ENCODE measurements at regions not wholly inside any gene's neighbourhood (a gene's known extent, or its start where the extent isn't known, plus 50 kb on each side); places are given as distances from the start of the nearest gene placed in this dataset.

DNA sequence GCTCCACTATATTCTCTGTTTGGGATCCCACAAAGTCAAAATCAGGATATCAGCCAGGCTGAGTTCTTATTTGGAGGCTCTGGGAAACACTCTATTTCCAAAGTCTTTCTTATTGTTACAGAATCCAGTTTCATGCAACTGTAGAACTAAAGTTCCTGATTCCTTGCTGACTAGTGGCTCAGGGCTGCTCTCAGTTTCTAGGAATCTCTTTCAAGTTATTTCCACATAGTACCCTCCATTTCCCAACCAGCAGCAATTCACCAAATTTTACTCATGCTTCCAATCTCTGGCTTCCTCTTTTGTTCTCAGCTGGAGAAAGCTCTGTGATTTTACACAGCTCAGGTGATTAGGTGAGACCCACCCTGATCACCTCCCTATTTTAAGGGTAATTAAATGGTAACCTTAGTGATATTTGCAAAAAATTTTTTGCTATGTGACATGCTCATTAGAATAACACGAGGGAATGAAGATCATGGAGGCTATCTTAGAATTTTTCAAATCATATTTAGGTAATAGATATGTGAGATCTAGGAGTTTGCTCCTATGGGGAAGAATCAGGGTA, 794.9 kb upstream of the ARRDC3 start:
- TF ChIP-seq POLR2A (IDR thresholded peaks at IDR 0.05), result no peak
- TF ChIP-seq EP300 (IDR thresholded peaks at IDR 0.05; ENCODE audit: low read depth), result no peak
- TF ChIP-seq, protein P1, sequence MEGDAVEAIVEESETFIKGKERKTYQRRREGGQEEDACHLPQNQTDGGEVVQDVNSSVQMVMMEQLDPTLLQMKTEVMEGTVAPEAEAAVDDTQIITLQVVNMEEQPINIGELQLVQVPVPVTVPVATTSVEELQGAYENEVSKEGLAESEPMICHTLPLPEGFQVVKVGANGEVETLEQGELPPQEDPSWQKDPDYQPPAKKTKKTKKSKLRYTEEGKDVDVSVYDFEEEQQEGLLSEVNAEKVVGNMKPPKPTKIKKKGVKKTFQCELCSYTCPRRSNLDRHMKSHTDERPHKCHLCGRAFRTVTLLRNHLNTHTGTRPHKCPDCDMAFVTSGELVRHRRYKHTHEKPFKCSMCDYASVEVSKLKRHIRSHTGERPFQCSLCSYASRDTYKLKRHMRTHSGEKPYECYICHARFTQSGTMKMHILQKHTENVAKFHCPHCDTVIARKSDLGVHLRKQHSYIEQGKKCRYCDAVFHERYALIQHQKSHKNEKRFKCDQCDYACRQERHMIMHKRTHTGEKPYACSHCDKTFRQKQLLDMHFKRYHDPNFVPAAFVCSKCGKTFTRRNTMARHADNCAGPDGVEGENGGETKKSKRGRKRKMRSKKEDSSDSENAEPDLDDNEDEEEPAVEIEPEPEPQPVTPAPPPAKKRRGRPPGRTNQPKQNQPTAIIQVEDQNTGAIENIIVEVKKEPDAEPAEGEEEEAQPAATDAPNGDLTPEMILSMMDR (IDR thresholded peaks at IDR 0.05), result no peak
- no peak for TF ChIP-seq POLR2AphosphoS5 (IDR thresholded peaks at IDR 0.05)
- Histone ChIP-seq H3K4me1 (no peaks in the 10 kb centered on the region), H3K27me3 (no peaks in the 10 kb centered on the region), H3K36me3 (no peaks in the 10 kb centered on the region), H3K9me3 (no peaks in the 10 kb centered on the region), H3K4me3 (no peak overlapping the region), H3K27ac (no peak overlapping the region)
- WGBS, 2 donors (ENCODE audit: low coverage in 1 of 2), result 23 to 24% methylated on average over 1 of the region's 1 CpG
- intact Hi-C loops (cut with DNase I; ENCODE audit: low total_unique reads) (no loop called here), in situ Hi-C loops (cut with MboI; ENCODE audit: low pct_ligation_motif_present in 1 of 4, low pct_unique_long_range_greater_than_20kb in 1 of 4, low sequenced_read_pairs in 3 of 4) (no loop called here)
- DNase-seq, result no peak

DNA sequence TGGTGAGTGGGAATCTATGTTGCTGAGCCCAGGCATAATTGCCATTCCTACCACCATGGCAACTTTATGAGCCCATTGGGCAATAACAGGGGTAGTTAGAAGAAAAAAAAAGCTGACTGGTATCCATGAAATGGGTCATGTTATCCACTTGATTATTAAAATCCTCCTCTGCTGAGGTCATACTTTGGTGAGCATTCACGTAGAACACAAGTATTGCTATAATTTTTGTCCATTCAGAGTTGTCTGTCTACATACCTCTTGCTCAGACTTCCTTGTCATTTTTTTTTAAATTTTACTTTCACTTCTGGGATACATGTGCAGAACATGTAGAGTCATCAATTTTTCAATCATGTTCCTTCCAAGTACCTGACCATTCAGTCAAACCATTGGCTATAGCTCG, 780.8 kb upstream of the ARRDC3 start:
- no peaks in the 10 kb centered on the region for H3K27me3 ChIP-seq
- 56 to 57% methylated on average over 2 of the region's 2 CpGs for WGBS, 2 donors (ENCODE audit: low coverage in 1 of 2)

DNA sequence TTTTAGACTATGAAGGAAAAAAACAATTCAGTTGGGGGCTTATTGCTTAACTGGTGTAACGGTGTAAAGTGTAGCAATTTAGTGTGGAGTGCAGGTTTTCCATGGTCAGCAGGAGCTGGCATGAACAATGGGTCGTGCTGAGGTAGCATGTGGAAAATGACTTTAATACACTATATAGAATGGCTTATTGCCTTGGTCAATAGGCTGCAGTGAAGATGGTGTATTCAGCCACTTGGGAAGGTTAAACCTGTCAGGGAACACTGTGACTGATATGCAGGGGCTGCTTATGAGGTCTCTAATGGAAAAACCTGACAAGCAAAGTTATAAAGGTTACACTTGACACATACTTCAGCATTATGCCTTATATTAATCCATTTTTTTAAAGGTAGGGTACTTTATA, 764.7 kb upstream of the ARRDC3 start:
- no peaks in the 10 kb centered on the region for H3K36me3 ChIP-seq
- in situ Hi-C loops (cut with MboI; ENCODE audit: low pct_ligation_motif_present in 1 of 4, low pct_unique_long_range_greater_than_20kb in 1 of 4, low sequenced_read_pairs in 3 of 4) (no loop called here), intact Hi-C loops (cut with DNase I; ENCODE audit: low total_unique reads) (no loop called here)
- H3K27me3 ChIP-seq, result no peaks in the 10 kb centered on the region
- no peaks in the 10 kb centered on the region for H3K9me3 ChIP-seq
- 65 to 94% methylated on average over 2 of the region's 2 CpGs for WGBS, 2 donors (ENCODE audit: low coverage in 1 of 2)
- no peak overlapping the region for H3K4me3 ChIP-seq
- H3K27ac ChIP-seq, result no peak overlapping the region
- DNase-seq, result no peak
- no peaks in the 10 kb centered on the region for H3K4me1 ChIP-seq
- TF ChIP-seq POLR2AphosphoS5 (IDR thresholded peaks at IDR 0.05), result no peak
- TF ChIP-seq EP300 (IDR thresholded peaks at IDR 0.05; ENCODE audit: low read depth), result no peak
- TF ChIP-seq POLR2A (IDR thresholded peaks at IDR 0.05), result no peak
- TF ChIP-seq, protein P1 (IDR thresholded peaks at IDR 0.05), result no peak

More for the DNA sequence above, 780.8 kb upstream of the ARRDC3 start:
- H3K4me1 ChIP-seq, result no peaks in the 10 kb centered on the region
- no peak overlapping the region for H3K4me3 ChIP-seq
- TF ChIP-seq POLR2A (IDR thresholded peaks at IDR 0.05) (no peak), POLR2AphosphoS5 (IDR thresholded peaks at IDR 0.05) (no peak), EP300 (IDR thresholded peaks at IDR 0.05; ENCODE audit: low read depth) (no peak)
- TF ChIP-seq, protein P1 (IDR thresholded peaks at IDR 0.05), result no peak
- intact Hi-C loops (cut with DNase I; ENCODE audit: low total_unique reads), result no loop called here
- H3K9me3 ChIP-seq, result no peaks in the 10 kb centered on the region
- no peak overlapping the region for H3K27ac ChIP-seq
- no peak for DNase-seq
- H3K36me3 ChIP-seq, result no peaks in the 10 kb centered on the region
- in situ Hi-C loops (cut with MboI; ENCODE audit: low pct_ligation_motif_present in 1 of 4, low pct_unique_long_range_greater_than_20kb in 1 of 4, low sequenced_read_pairs in 3 of 4), result no loop called here

DNA sequence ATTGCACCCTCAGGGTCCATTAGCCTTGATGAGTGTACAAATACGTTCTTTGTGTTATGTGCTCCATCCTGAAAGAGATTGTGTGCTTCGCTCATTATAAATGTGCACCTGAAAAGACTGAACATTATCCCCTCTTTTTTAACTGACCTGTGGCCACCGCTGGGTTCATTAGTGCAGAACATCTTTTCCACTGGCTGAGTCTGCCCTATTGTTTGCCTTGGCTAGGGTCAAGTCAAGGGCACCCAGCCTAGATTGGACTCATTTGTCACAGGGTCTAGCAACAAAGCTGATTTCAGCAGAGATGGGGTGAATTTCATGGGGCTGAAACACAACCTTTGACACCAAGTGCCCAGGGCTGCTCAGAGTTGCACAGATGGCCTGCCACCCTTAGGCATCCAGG, 764.1 kb upstream of the ARRDC3 start:
- H3K9me3 ChIP-seq, result no peaks in the 10 kb centered on the region
- H3K36me3 ChIP-seq, result no peaks in the 10 kb centered on the region
- no peak overlapping the region for H3K27ac ChIP-seq
- in situ Hi-C loops (cut with MboI; ENCODE audit: low pct_ligation_motif_present in 1 of 4, low pct_unique_long_range_greater_than_20kb in 1 of 4, low sequenced_read_pairs in 3 of 4) (no loop called here), intact Hi-C loops (cut with DNase I; ENCODE audit: low total_unique reads) (no loop called here)
- H3K4me1 ChIP-seq, result no peaks in the 10 kb centered on the region
- no peaks in the 10 kb centered on the region for H3K27me3 ChIP-seq
- DNase-seq, result no peak
- H3K4me3 ChIP-seq, result no peak overlapping the region
- WGBS, 2 donors (ENCODE audit: low coverage in 1 of 2), result 71 to 80% methylated on average over 3 of the region's 3 CpGs
- TF ChIP-seq POLR2AphosphoS5 (IDR thresholded peaks at IDR 0.05), result no peak
- TF ChIP-seq EP300 (IDR thresholded peaks at IDR 0.05; ENCODE audit: low read depth), result no peak
- TF ChIP-seq, protein P1 (IDR thresholded peaks at IDR 0.05), result no peak
- no peak for TF ChIP-seq POLR2A (IDR thresholded peaks at IDR 0.05)
